SK-N-SH treated with all-trans-retinoic acid at 6 μM for 48 hours (cell line): ENCODE measurements at regions not wholly inside any gene's neighbourhood (a gene's known extent, or its start where the extent isn't known, plus 50 kb on each side); places are given as distances from the start of the nearest gene placed in this dataset.

Source experiments
- ATAC-seq: fragments of 200-7000 bp; cut with Tn5 transposase; 3 replicates; pipeline ENCODE4 v1.9.1; 2020; ENCODE audit warnings: mild to moderate bottlenecking, moderate library complexity
- ARNTL ChIP-seq: fragments of 450-650 bp; formaldehyde crosslinking; IDR thresholded peaks from 2 replicates; pipeline ENCODE4 v1.5.0; 2020; ENCODE audit warnings: low read depth, mild to moderate bottlenecking, moderate library complexity, borderline replicate concordance
- BACH2 ChIP-seq: fragments of 250-450 bp; sonication (Bioruptor Pico); IDR thresholded peaks from 2 replicates; pipeline ENCODE4 v1.9.0; 2021; ENCODE audit warnings: mild to moderate bottlenecking, borderline replicate concordance
- CREB5 ChIP-seq: fragments of 250-450 bp; sonication (Bioruptor Pico); IDR thresholded peaks from 2 replicates; pipeline ENCODE4 v1.5.1; 2020; ENCODE audit warnings: low read depth, mild to moderate bottlenecking, moderate library complexity
- CSDC2 ChIP-seq: fragments of 250-450 bp; sonication (Bioruptor Pico); IDR thresholded peaks from 2 replicates; pipeline ENCODE4 v1.5.0; 2020; ENCODE audit warnings: mild to moderate bottlenecking, moderate library complexity
- CSRNP3 ChIP-seq: fragments of 250-450 bp; sonication (Bioruptor Pico); IDR thresholded peaks from 2 replicates; pipeline ENCODE4 v1.5.1; 2021; ENCODE audit warnings: mild to moderate bottlenecking, moderate library complexity
- ESRRG ChIP-seq: fragments of 250-450 bp; sonication (Bioruptor Pico); IDR thresholded peaks from 2 replicates; pipeline ENCODE4 v1.6.1; 2021; ENCODE audit warnings: mild to moderate bottlenecking
- GLIS3 ChIP-seq: fragments of 250-450 bp; sonication (Bioruptor Pico); IDR thresholded peaks from 2 replicates; pipeline ENCODE4 v1.5.0; 2020; ENCODE audit warnings: mild to moderate bottlenecking, moderate library complexity
- ISL1 ChIP-seq: fragments of 250-450 bp; sonication (Bioruptor Pico); IDR thresholded peaks from 2 replicates; pipeline ENCODE4 v2.1.2; 2022; ENCODE audit warnings: mild to moderate bottlenecking, moderate library complexity
- OSR1 ChIP-seq: fragments of 250-450 bp; sonication (Bioruptor Pico); IDR thresholded peaks from 2 replicates; pipeline ENCODE4 v1.8.0; 2022; ENCODE audit warnings: moderate library complexity, mild to moderate bottlenecking, inconsistent platforms
- PATZ1 ChIP-seq: fragments of 250-450 bp; sonication (Bioruptor Pico); IDR thresholded peaks from 2 replicates; pipeline ENCODE4 v1.8.0; 2020; ENCODE audit warnings: mild to moderate bottlenecking, moderate library complexity, borderline replicate concordance
- POU6F1 ChIP-seq: fragments of 250-450 bp; sonication (Bioruptor Pico); IDR thresholded peaks from 2 replicates; pipeline ENCODE4 v1.8.0; 2021; ENCODE audit warnings: low read depth, mild to moderate bottlenecking, moderate library complexity, borderline replicate concordance
- PPARA ChIP-seq: fragments of 250-450 bp; sonication (Bioruptor Pico); IDR thresholded peaks from 2 replicates; pipeline ENCODE4 v1.5.0; 2020; ENCODE audit warnings: mild to moderate bottlenecking, borderline replicate concordance
- RARB ChIP-seq: fragments of 250-450 bp; sonication (Bioruptor Pico); IDR thresholded peaks from 2 replicates; pipeline ENCODE4 v1.8.0; 2021; ENCODE audit warnings: mild to moderate bottlenecking, moderate library complexity
- SNAI2 ChIP-seq: fragments of 250-450 bp; sonication (Bioruptor Pico); IDR thresholded peaks from 2 replicates; pipeline ENCODE4 v1.5.0; 2020; ENCODE audit warnings: mild to moderate bottlenecking, moderate library complexity
- TCF4 ChIP-seq: fragments of 250-450 bp; sonication (Bioruptor Pico); IDR thresholded peaks from 2 replicates; pipeline ENCODE4 v1.8.0; 2021; ENCODE audit warnings: mild to moderate bottlenecking, moderate library complexity, borderline replicate concordance
- TOX ChIP-seq: fragments of 250-450 bp; sonication (Bioruptor Pico); IDR thresholded peaks from 2 replicates; pipeline ENCODE4 v1.8.0; 2021; ENCODE audit warnings: mild to moderate bottlenecking, moderate library complexity, borderline replicate concordance
- TSHZ2 ChIP-seq: fragments of 250-450 bp; sonication (Bioruptor Pico); IDR thresholded peaks from 2 replicates; pipeline ENCODE4 v1.5.0; 2020; ENCODE audit warnings: mild to moderate bottlenecking, moderate library complexity
- ZC3H10 ChIP-seq: fragments of 250-450 bp; sonication (Bioruptor Pico); IDR thresholded peaks from 2 replicates; pipeline ENCODE4 v1.5.1; 2021; ENCODE audit warnings: mild to moderate bottlenecking, moderate library complexity
- ZFP3 ChIP-seq: fragments of 250-450 bp; sonication (Bioruptor Pico); IDR thresholded peaks from 2 replicates; pipeline ENCODE4 v1.5.0; 2020; ENCODE audit warnings: mild to moderate bottlenecking, moderate library complexity
- ZNF565 ChIP-seq: fragments of 450-650 bp; formaldehyde crosslinking; conservative IDR thresholded peaks from 2 replicates; pipeline ENCODE4 v1.5.0; 2020; ENCODE audit warnings: low read depth, mild to moderate bottlenecking, moderate library complexity
- ZNF70 ChIP-seq: fragments of 450-650 bp; formaldehyde crosslinking; IDR thresholded peaks from 2 replicates; pipeline ENCODE4 v1.5.0; 2020; ENCODE audit warnings: mild to moderate bottlenecking, moderate library complexity
- ZNF8 ChIP-seq: fragments of 450-650 bp; formaldehyde crosslinking; IDR thresholded peaks from 2 replicates; pipeline ENCODE4 v1.5.0; 2020; ENCODE audit warnings: mild to moderate bottlenecking, moderate library complexity

- no peak for TF ChIP-seq POU6F1 (CRISPR knock-in tag)
- TF ChIP-seq ZNF565: no peak
- TF ChIP-seq RARB (CRISPR knock-in tag): no peak
- TF ChIP-seq SNAI2 (CRISPR knock-in tag): no peak
- no peak for TF ChIP-seq ZNF70 (CRISPR knock-in tag)
- no peak for TF ChIP-seq ZNF8 (CRISPR knock-in tag)
- TF ChIP-seq GLIS3 (CRISPR knock-in tag): no peak
- TF ChIP-seq CREB5 (CRISPR knock-in tag): no peak
- no peak for TF ChIP-seq ESRRG (CRISPR knock-in tag)
- no peak for TF ChIP-seq TSHZ2 (CRISPR knock-in tag)
- TF ChIP-seq ZC3H10 (CRISPR knock-in tag): no peak
- TF ChIP-seq CSRNP3 (CRISPR knock-in tag): no peak
- no peak for TF ChIP-seq OSR1 (CRISPR knock-in tag)
- no peak for TF ChIP-seq TCF4 (CRISPR knock-in tag)
- no peak for ATAC-seq
Observed at GRCh38 chr4:164115236-164115635, 620.7 kb downstream of the TMA16 start.

- no peak for ATAC-seq
- TF ChIP-seq ESRRG (CRISPR knock-in tag) (no peak), SNAI2 (CRISPR knock-in tag) (no peak), TCF4 (CRISPR knock-in tag) (no peak), TOX (CRISPR knock-in tag) (no peak), CREB5 (CRISPR knock-in tag) (no peak), ZNF565 (no peak), ZNF8 (CRISPR knock-in tag) (no peak), ZC3H10 (CRISPR knock-in tag) (no peak), PATZ1 (CRISPR knock-in tag) (no peak), POU6F1 (CRISPR knock-in tag) (no peak), OSR1 (CRISPR knock-in tag) (no peak), ZFP3 (CRISPR knock-in tag) (no peak), PPARA (CRISPR knock-in tag) (no peak), RARB (CRISPR knock-in tag) (no peak), ZNF70 (CRISPR knock-in tag) (no peak), TSHZ2 (CRISPR knock-in tag) (no peak), ARNTL (CRISPR knock-in tag) (no peak), CSDC2 (CRISPR knock-in tag) (no peak), ISL1 (CRISPR knock-in tag) (no peak), BACH2 (CRISPR knock-in tag) (no peak)
Observed at GRCh38 chr4:164116286-164116685, 621.8 kb downstream of the TMA16 start.
